HG03432 (cell line): ENCODE measurements at regions not wholly inside any gene's neighbourhood (a gene's known extent, or its start where the extent isn't known, plus 50 kb on each side); places are given as distances from the start of the nearest gene placed in this dataset.
"Not testable (repeated sequence)": the region's sequence is repeated elsewhere in the genome, so short reads cannot be mapped to it uniquely, and the experiment has no call there.

Experiments used
- ATAC-seq: cut with Tn5 transposase; IDR thresholded peaks from one replicate; pipeline ENCODE4 v1.9.1; 2021; ENCODE audit warnings: mild to moderate bottlenecking, moderate library complexity; ENCODE audit not compliant: unreplicated experiment

DNA sequence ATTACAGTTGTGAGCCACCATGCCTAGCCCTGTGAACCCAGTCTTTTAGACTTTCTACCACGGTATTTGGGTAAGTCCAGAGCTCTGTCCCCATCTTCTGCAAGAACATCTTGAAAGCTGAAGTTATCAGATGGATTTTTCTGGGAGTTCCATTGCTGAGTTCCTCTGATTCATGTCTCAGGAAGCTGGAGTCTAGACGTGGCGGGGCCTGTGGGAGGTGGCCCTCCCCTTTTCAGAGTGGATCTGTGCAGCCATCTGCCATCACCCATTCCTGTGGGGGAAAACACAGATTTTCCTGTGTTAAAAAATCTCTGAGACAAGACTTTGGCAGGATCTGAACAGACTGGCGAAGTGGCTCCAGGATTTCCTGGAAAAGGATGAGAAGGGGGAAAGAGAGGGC, 234.3 kb downstream of the NPIPA7 start:
- not testable (repeated sequence) for ATAC-seq

DNA sequence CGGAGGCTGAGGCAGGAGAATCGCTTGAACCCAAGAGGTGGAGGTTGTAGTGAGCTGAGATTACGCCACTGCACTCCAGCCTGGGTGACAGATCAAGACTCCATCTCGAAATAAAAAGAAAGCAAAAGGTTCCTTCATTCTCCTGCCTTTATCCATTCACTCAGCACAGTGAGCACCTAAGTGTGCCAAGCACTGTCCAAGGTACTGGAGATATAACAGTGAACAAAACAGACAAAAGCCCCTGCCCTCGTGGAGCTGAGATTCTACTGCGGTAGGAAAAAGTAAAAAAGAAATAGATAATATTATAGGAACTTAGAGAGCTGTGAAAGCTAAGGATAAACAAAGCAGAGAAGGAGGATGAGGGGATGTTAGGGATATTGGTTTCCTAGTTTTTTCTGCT, 235.5 kb downstream of the NPIPA7 start:
- not testable (repeated sequence) for ATAC-seq

DNA sequence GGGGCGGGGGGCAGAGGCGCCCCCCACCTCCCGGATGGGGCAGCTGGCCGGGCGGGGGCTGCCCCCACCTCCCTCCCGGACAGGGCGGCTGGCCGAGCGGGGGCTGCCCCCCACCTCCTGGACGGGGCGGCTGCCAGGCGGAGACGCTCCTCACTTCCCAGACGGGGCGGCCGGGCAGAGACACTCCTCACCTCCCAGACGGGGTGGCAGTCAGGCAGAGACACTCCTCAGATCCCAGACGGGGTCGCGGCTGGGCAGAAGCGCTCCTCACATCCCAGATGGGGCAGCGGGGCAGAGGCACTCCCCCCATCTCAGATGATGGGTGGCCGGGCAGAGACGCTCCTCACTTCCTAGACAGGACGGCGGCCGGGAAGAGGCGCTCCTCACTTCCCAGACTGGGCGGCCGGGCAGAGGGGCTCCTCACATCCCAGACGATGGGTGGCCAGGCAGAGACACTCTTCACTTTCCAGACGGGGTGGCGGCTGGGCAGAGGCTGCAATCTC, 240.1 kb downstream of the NPIPA7 start:
- not testable (repeated sequence) for ATAC-seq

DNA sequence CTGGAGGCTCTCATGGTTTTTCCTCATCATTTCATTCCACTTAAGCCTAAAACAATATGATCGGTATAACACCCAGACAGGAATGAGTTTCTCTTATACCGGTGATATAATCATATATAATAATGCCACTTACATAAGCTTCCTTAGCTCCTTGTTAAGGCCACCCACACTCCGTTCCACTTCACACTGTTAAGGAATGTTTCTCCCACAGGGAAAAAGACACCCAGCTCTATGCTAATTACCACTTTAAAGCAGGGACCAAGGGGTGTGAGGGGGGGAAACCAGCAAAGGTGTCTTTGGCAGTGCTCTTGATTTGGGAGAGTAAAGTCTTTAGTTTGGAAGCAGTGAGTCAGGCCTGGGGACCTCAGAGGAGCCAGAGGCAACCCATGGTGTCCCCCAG, 245.4 kb downstream of the NPIPA7 start:
- ATAC-seq = not testable (repeated sequence)

DNA sequence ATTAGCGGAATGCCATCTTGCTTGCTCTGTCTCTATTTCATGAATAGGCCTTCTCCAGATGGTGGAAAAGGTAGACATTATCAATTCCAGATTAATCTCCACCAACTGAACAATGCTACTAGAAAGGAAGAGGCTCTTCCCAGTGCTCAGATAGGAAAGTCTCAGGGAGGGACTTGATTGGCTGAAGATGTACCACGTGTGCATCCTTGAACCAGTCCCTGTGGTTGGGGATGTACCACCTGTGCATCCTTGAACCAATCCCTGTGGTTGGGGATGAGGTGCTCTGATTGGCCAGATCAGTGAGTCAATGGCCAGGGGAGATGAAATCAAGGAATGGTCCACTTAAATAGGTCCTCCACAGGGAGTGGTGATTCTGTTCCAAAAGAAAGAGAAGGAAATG, 246.2 kb downstream of the NPIPA7 start:
- not testable (repeated sequence) for ATAC-seq

DNA sequence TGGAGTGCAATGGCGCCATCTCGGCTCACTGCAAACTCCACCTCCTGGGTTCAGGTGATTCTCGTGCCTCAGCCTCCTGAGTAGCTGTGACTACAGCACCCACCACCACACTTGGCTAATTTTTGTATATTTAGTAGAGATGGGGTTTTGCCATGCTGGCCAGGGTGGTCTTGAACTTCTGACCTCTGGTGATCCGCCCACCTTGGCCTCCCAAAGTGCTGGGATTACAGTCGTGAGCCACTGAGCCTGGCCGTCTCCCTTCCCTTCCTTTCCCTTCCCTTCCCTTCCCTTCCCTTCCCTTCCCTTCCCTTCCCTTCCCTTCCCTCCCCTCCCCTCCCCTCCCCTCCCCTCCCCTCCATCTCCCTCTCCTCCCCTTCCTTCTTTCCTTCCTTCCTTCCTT, 248.9 kb downstream of the NPIPA7 start:
- ATAC-seq = not testable (repeated sequence)

DNA sequence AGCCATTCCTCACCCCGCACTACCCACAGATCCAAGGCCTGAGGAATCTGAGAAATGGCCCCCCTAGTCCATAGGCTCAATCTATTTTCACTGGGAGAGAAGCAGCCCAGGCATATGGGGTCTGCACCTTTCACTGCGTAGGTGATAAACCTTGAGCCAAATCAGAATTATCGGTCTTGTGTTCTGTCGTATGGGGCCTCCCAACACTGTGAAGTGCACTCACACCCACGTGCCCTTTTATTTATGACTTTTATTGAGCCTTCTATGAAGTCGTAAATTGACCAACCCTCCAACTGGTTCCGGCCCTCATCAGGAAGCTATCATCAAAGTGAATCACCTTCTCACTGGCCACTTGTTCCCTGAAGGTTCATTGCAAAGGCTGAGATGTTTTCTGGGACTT, 259.3 kb downstream of the NPIPA7 start:
- ATAC-seq = not testable (repeated sequence)

DNA sequence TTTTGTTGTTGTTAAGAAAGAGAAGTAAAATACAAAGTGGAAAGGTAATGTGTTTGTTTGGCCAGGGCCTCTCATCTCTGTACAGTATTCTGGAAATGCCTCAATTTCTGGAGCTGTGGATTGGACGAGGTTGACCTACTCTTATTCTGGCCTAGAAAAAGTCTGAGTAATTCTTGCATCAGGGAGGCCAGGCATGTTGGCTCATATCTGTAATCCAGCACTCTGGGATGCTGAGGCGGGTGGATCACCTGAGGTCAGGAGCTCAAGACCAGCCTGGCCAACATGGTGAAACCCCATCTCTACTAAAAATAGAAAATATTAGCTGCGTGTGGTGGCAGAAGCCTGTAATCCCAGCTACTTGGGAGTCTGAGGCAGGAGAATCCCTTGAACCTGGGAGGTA, 259.8 kb downstream of the NPIPA7 start:
- ATAC-seq = not testable (repeated sequence)

DNA sequence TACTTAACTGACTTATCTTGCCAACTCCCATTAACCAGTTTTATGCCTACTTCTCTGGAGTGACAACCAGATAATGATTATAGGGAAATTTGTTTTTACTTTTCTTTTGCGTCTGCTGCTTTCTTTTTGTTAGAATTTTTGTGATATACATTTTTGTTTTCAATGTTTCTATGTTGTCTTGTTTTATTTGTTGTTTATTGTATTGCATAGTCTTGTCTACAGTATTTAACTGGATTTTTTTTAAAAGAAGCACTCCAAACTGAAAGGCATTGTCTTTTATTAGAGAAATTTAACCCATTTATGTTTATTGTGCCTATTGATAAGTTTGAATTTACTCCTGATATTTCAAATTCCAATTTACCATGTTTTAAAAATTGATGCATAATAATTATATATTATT, 264.9 kb downstream of the NPIPA7 start:
- ATAC-seq = not testable (repeated sequence)

DNA sequence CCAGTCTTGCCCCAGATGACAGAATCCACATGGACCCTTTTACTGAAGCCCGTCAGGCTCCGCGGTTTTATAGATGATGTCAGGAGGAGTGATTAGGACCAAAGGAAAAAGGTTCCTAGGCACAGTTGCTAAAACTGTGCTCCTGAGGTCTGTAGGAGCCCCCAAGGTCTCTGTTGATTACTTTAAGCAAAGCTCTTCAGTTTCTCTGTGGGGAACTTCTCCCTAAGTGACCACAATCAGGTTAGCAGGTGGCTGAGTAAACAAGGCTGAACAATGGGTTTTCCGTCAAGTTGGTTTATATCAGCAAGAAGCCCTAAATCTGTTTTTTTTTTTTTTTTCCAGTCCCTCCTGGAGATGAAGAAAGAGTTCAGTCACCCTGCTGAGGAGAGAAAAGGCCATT, 269.1 kb downstream of the NPIPA7 start:
- not testable (repeated sequence) for ATAC-seq

DNA sequence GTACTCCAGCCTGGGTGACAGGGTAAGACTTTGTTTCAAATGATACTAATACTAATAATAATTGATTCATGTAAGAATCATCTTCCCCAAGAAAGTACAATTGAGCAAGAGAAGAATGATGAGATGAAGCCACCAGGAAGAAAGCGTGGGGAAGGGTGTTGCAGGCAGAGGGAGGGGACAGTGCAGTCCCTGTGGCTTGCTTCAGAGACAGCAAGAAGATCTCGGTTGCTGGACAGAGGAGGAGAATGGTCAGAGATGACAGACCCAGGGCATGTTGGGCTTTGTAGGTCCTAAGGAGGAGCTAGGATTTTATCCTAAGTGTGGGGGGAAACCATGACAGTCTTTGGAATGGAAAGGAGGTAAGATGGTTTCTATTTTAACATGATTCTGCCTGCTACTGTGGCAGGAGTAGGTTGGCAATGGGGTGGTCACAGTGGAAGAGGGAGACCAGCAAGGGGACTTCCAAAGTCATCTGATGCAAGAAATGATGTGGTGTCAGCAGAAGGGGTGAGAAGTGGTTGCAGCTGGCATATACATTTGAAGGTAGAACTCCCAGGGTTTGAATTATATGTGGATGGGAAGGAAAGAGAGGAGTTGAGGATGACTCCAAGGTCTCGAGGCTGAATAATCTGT, 293.4 kb downstream of the NPIPA7 start:
- ATAC-seq = not testable (repeated sequence)

DNA sequence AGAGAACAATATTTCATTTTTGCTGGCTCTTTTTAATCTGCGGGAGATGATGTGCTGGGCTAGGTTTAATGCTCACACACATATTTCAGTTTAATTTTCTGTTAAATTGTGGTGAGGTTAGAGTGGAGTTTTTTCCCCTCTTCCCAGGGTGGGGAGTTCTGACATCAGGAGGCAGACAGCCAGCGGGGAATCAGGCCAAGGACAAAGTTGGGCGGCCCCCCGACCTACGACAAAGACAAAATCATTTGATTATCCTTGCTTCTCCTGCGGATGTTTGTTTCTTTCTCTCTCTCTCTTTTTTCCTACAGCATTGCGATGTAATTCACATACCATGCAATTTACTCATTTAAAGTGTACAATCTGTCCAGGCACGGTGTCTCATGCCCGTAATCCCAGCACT, 295.9 kb downstream of the NPIPA7 start:
- ATAC-seq = not testable (repeated sequence)

DNA sequence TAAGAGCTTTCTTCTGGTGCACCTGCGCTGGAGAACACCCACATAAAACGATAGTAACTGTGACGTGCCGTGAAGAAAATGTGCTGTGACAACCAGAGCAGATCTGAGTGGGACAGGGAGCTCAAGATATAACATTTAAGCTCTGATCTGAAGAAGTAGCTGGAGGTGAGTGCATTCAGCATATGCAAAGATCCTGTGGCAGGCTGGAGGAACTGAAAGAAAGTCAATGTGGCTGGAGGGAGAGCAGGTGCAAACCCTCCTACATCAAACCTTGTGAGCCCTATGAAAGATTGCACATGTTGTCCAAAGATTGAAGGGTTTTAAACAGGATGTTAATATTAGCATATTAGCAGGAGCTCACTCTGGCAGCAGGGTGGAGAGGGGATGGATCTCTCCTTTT, 342.9 kb downstream of the NPIPA7 start:
- ATAC-seq = not testable (repeated sequence)

DNA sequence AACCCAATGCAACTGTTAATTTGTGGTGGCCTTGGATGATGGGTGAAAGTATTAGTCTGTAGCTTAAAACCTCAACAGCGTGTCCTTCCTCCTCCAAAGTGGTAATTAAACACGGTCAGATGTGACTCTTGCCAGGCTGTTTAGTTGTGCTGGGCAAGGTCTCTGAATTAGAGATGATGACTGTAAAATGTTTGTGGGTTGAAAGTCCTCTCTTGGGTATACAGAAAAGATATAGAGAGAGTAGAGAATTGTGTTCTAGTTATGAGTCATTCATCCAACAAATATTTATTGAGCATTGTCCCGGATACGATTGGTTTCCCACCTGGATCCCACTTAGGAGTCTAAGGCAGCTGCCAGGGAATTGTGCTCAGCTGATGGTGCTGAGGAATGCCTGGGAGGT, 343.7 kb downstream of the NPIPA7 start:
- not testable (repeated sequence) for ATAC-seq

DNA sequence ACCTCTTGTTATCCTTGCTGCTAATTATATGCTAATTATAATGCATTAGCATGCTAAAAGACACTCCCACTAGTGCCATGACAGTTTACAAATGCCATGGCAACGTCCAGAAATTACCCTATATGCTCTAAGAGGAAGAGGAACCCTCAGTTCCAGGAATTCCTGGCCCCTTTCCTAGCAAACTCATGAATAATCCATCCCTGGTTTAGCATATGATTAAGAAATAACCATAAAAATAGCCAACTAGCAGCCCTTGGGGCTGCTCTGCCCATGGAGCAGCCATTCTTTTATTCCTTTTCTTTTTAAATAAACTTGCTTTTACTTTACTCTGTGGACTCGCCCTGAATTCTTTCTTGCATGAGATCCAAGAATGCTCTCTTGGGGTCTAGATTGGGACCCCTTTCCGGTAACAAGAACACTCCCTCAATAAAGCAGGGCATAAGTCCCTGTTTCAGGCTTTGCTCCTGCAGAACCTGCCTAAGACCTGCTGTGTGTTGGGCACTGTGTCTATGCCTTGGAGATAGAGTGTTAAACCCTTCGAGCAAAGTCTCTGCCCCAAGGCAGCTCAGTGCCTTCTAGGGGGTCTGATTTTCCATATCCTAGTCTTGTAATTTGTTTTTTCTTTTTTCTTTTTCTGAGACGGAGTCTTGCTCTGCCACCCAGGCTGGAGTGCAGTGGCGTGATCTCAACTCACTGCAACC, 345.0 kb downstream of the NPIPA7 start:
- ATAC-seq = not testable (repeated sequence)

DNA sequence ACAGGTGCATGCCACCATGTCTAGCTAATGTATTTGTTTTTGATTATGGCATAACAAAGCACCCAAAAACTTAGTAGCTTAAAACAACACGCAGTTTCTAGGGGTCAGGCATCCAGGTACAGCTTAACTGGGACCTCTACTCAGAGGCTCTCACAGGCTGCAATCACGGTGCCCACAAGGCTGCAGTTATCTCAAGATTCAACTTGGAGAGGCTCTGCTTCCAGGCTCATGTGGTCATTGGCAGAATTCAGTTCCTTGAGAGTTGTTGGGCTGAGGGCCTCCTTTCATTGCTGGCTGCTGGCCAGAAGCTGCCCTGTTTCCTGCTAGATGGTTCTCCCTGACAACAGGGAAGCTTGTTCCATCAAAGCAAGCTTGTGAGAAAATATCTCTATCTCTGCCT, 348.1 kb downstream of the NPIPA7 start:
- ATAC-seq = not testable (repeated sequence)

DNA sequence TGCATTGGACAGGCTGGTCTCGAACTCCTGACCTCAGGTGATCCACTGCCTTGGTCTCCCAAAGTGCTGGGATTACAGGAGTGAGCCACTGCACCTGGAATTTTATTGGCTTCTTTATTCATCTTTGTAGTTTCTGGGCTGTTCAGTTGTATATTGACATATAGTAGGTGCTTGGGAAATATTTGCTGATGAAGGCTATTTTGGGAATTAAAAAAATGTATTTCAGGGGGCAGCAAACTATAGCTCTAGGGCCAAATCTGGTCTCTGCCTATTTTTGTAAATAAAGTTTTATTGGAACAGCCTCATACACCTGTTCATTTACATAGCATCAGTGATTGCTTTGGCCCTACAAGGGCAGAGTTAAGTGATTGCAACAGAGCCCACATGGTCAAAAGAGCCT, 363.6 kb downstream of the NPIPA7 start:
- not testable (repeated sequence) for ATAC-seq

DNA sequence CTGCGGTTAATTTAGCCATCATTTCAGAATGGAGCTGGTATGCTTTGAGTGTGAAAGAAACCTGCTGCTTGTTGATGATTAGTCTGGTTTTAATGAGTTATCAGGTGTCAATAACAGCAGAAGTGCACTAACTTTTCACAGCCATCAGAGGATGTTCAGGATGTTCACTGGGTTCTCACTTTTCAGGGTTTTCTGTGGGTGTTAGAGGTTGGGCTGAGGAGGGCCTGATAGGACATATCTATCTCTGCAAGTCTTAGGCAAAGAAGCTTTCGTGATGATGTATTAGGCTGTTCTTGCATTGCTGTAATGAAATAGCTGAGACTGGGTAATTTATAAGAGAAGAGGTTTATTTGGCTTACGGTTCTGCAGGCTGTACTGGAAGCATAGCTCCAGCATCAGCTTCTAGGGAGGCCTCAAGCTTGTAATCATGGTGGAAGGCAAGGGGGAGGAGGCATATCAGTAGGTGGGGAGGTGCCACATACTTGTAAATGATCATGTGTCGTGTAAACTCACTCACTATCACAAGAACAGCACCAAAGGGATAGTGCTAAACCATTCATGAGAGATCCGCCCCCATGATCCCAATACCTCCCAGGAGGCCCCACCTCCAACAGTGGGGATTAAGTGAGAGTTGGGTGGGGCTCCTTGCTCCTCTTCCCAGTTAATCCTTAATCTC, 376.2 kb downstream of the NPIPA7 start:
- not testable (repeated sequence) for ATAC-seq

DNA sequence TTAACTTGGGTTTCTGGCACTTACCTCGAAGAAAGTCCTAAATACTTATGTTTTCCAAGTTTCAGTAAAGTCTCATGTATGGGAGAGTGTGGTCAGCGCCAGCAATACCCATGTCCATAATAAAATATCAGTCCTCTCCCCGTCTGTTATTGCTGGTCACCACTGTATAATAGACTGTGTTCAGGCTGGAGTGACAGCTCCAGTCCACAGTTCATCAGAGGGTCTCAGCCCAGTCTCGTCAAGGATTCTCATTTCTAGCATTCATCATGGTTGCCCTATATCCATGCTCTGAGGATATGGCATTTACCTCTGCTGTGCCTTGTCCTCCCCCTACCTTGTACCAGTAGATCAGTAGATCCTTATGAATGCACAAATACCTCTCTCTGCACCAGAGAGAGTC, 384.5 kb downstream of the NPIPA7 start:
- no peak for ATAC-seq

DNA sequence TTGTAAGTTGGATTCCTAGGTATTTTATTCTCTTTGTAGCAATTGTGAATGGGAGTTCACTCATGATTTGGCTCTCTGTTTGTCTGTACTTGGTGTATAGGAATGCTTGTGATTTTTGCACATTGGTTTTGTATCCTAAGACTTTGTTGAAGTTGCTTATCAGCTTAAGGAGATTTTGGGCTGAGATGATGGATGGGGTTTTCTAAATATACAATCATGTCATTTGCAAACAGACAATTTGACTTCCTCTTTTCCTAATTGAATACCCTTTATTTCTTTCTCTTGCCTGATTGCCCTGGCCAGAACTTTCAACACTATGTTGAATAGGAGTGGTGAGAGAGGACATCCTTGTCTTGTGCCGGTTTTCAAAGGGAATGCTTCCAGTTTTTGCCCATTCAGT, 391.8 kb downstream of the NPIPA7 start:
- not testable (repeated sequence) for ATAC-seq

DNA sequence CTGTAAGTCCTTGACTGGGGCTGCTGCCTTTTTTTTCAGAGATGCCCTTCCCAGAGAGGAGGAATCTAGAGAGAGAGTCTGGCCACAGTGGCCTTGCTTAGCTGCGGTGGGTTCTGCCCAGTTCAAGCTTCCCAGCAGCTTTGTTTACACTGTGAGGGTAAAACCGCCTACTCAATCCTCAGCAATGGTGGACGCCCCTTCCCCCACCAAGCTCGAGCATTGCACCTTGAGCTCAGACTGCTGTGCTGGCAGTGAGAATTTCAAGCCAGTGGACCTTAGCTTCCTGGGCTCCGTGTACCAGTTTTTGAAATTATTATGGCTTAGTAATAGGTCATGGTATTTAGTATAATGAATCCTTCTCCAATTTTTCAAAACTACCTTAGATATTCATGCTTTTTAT, 395.4 kb downstream of the NPIPA7 start:
- no peak for ATAC-seq

DNA sequence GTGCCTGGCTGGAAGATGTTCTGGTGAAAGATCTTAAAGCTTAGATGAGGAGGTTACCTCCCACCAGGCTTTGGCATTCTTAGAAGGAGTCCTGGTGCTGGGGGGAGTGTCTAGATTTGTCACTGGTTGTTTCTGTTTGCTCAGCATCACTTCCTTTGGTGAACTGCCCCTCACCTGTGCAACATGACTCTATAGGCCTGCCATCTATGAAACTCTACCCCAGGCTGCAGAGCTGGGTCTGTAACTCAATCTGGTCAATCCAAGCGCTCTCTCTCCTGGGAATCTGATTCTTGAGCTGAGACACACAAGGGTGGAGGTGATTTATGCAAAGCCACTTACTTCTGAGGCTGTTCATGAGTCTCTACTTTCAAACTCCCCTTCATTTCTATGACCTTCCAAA, 399.4 kb downstream of the NPIPA7 start:
- no peak for ATAC-seq
